ENCODE measurements at regions not wholly inside any gene's neighbourhood (a gene's known extent, or its start where the extent isn't known, plus 50 kb on each side); places are given as distances from the start of the nearest gene placed in this dataset.

GRCh38 chr12:104852896-104853295, 105.2 kb downstream of the SLC41A2 start:
- Histone ChIP-seq H3K9me3 (ENCODE audit: severe bottlenecking) (no peaks in the 10 kb centered on the region), H3K4me1 (ENCODE audit: insufficient read depth, poor library complexity, severe bottlenecking) (no peaks in the 10 kb centered on the region), H3K27me3 (ENCODE audit: insufficient read depth, poor library complexity, severe bottlenecking) (no peaks in the 10 kb centered on the region), H3K36me3 (ENCODE audit: low read depth) (no peaks in the 10 kb centered on the region), H3K4me3 (ENCODE audit: severe bottlenecking) (no peak overlapping the region), H3K27ac (ENCODE audit: poor library complexity, severe bottlenecking) (no peak overlapping the region)
- no peak for TF ChIP-seq CTCF (IDR thresholded peaks at IDR 0.05; ENCODE audit: poor library complexity, severe bottlenecking)
- ATAC-seq (ENCODE audit: low read depth) (no peak), DNase-seq (ENCODE audit: low spot score) (no peak)

GRCh38 chr12:104852102-104852501, 106.0 kb downstream of the SLC41A2 start:
- Histone ChIP-seq H3K9me3 (ENCODE audit: severe bottlenecking) (no peaks in the 10 kb centered on the region), H3K36me3 (ENCODE audit: low read depth) (no peaks in the 10 kb centered on the region), H3K27me3 (ENCODE audit: insufficient read depth, poor library complexity, severe bottlenecking) (no peaks in the 10 kb centered on the region), H3K27ac (ENCODE audit: poor library complexity, severe bottlenecking) (no peak overlapping the region), H3K4me1 (ENCODE audit: insufficient read depth, poor library complexity, severe bottlenecking) (no peaks in the 10 kb centered on the region), H3K4me3 (ENCODE audit: severe bottlenecking) (no peak overlapping the region)
- no peak for TF ChIP-seq CTCF (IDR thresholded peaks at IDR 0.05; ENCODE audit: poor library complexity, severe bottlenecking)
- ATAC-seq (ENCODE audit: low read depth) (no peak), DNase-seq (ENCODE audit: low spot score) (no peak)

- no peaks in the 10 kb centered on the region for H3K9me3 ChIP-seq (ENCODE audit: severe bottlenecking)
- no peak for DNase-seq (ENCODE audit: low spot score)
- no peaks in the 10 kb centered on the region for H3K36me3 ChIP-seq (ENCODE audit: low read depth)
- no peak for ATAC-seq (ENCODE audit: low read depth)
- H3K27me3 ChIP-seq (ENCODE audit: insufficient read depth, poor library complexity, severe bottlenecking), result no peaks in the 10 kb centered on the region
- no peak for TF ChIP-seq CTCF (IDR thresholded peaks at IDR 0.05; ENCODE audit: poor library complexity, severe bottlenecking)
- H3K4me3 ChIP-seq (ENCODE audit: severe bottlenecking), result no peak overlapping the region
- no peak overlapping the region for H3K27ac ChIP-seq (ENCODE audit: poor library complexity, severe bottlenecking)
- H3K4me1 ChIP-seq (ENCODE audit: insufficient read depth, poor library complexity, severe bottlenecking), result no peaks in the 10 kb centered on the region
These were observed 107.3 kb downstream of the SLC41A2 start for GRCh38 chr12:104850781-104851180.

- Histone ChIP-seq H3K4me3 (ENCODE audit: severe bottlenecking) (no peak overlapping the region), H3K36me3 (ENCODE audit: low read depth) (no peaks in the 10 kb centered on the region), H3K4me1 (ENCODE audit: insufficient read depth, poor library complexity, severe bottlenecking) (no peaks in the 10 kb centered on the region), H3K27me3 (ENCODE audit: insufficient read depth, poor library complexity, severe bottlenecking) (no peaks in the 10 kb centered on the region), H3K9me3 (ENCODE audit: severe bottlenecking) (no peaks in the 10 kb centered on the region), H3K27ac (ENCODE audit: poor library complexity, severe bottlenecking) (no peak overlapping the region)
- ATAC-seq (ENCODE audit: low read depth), result no peak
- no peak for TF ChIP-seq CTCF (IDR thresholded peaks at IDR 0.05; ENCODE audit: poor library complexity, severe bottlenecking)
- DNase-seq (ENCODE audit: low spot score), result no peak
These were observed 111.9 kb downstream of the SLC41A2 start for GRCh38 chr12:104846056-104846767.

GRCh38 chr12:104844123-104844522, 114.0 kb downstream of the SLC41A2 start:
- ATAC-seq (ENCODE audit: low read depth) (no peak), DNase-seq (ENCODE audit: low spot score) (no peak)
- Histone ChIP-seq H3K27ac (ENCODE audit: poor library complexity, severe bottlenecking) (no peak overlapping the region), H3K4me3 (ENCODE audit: severe bottlenecking) (no peak overlapping the region), H3K36me3 (ENCODE audit: low read depth) (no peaks in the 10 kb centered on the region), H3K4me1 (ENCODE audit: insufficient read depth, poor library complexity, severe bottlenecking) (no peaks in the 10 kb centered on the region), H3K9me3 (ENCODE audit: severe bottlenecking) (no peaks in the 10 kb centered on the region), H3K27me3 (ENCODE audit: insufficient read depth, poor library complexity, severe bottlenecking) (no peaks in the 10 kb centered on the region)
- TF ChIP-seq CTCF (IDR thresholded peaks at IDR 0.05; ENCODE audit: poor library complexity, severe bottlenecking), result no peak

Data from RWPE2 (cell line).